Left cardiac atrium (tissue), 4 donors: ENCODE measurements at regions not wholly inside any gene's neighbourhood (a gene's known extent, or its start where the extent isn't known, plus 50 kb on each side); places are given as distances from the start of the nearest gene placed in this dataset.

Experiments
- ATAC-seq, 2 donors: fragments of 200-7000 bp; cut with Tn5 transposase; one replicate each; pipeline ENCODE4 v1.9.1; 2020; ENCODE audit warnings: mild to moderate bottlenecking in 2 of 2, moderate library complexity in 2 of 2
- DNase-seq: peaks from one replicate; pipeline ENCODE4 v3.0.0-alpha.2; 2020
- intact Hi-C, 2 donors: fragments of 100-400 bp; cut with DNase I; formaldehyde crosslinking; loops; one replicate each; pipeline versions ENCODE4 v1.14.1 to v1.15.1; 2022 to 2023
- donor health status: DM: no; HTN: yes; CAD: no.
- donor health status: DM: no; HTN: yes; CAD: no; lungs with severe emphysema.
- donor health status: DM: yes; HTN: yes; CAD: no.
- donor health status: Dilated cardiomyopathy.

DNA sequence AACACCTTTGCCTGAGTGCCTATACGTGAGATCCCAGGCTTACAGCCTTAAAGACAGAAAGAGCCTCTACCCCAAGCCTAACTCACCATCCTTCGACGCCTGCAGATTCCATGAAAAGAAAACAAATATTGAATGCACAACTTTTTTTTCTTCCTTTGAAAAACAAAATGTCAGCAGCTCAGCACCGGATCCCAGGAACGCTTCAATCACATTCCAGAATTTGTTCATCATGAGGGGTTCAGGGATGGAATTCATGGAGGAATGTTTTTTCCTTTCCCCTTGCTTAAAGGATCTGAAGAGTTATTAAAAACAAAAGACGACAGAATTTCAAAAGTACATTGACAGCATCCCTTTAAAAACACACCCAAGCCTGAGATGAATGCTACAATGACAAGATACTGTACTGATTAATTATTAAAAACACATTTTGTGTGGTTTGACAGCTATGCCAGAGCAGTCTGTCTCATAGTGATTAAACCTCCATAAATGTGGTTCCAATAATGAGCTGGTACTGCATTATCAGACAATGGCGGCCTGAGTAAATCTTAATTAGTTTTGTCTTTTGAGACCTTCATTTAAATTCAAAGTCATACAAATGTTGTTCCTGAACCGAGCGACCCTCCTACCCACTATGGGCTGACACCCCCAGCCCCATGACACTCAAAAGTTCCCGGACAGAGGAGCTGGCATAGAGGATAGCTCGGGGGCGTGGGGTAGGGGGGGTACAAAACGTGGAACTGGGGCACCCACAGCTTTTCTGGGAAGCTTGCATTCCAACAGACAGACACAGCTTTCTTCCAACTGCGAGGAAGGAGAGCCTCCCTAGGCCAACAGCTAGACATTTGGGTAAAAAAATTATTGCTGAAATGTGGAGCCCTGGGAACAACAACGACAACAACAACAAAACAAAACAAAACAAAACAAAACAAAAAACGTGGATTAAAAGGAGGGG is 227.5 kb downstream of the TTC32 start:
- no peak for DNase-seq
- intact Hi-C loops: no loop called here
- ATAC-seq: no peak

DNA sequence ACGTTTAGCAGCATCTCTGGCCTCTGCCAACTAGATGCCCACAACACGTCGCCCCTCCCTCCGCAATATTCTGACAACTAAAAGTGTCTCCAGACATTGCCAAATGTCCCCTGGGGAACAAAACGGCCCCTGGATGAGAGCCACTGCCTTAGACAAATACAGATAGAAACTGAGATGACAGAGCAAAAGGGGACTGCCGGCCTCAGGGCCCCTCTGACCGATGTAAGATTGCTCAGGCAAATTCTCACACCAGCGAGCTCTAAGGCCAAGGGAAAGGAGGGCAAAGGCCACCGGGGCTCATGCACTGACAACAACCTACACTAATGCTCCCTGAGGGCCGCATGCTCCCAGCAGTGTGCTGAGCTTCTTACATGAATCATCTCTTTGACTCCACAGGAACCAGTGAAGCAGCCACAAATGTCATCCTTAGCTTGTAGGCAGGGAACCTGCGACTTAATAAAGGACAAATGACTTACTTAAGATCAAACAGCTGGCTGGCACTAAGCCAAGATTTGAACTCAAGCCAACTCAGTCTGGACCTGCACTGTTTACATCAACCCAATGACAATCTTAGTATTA is 228.5 kb downstream of the TTC32 start:
- peak; percentile 39 to 51 for ATAC-seq
- intact Hi-C loops: no loop called here
- peak; percentile 39 for DNase-seq

DNA sequence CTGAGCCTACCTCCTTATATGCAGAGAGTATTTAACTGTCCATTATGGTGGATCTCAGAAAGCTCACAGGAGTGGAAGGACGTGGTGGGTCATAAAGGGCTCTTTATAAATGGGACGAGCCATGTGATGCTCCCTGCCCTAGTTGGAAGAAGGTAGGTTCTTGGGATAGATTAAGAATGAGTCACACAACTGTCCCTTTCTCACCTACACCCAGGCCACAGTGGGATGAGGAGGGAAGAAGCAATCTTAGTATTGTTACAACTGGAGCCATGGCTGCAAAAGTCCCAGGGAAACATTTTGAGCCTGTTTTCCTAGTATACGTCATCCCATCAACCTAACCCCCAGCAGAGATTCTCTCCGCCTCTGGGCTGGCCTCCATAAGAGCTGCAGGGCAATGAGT is 229.9 kb downstream of the TTC32 start:
- ATAC-seq (no peak), DNase-seq (no peak)
- intact Hi-C loops: no loop called here

DNA sequence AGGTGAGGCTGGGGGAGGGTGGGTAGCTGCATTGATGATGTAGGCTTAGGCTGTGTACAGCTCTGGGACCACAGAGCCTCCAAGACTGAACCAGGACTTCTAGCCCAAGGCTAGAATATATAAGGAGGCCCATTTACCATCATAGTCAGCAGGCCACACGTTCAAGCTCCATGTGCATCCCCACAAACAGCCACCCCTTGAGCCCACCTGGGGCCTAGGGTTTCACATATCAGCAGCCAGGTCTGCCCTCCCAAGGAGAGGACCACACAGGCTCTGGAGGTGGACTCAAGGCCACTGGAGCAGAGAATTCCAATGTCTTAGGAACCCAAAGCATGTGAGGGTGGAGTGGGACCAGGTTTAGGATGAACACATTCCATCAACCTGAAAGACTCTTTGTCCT is 230.5 kb downstream of the TTC32 start:
- intact Hi-C loops: no loop called here

DNA sequence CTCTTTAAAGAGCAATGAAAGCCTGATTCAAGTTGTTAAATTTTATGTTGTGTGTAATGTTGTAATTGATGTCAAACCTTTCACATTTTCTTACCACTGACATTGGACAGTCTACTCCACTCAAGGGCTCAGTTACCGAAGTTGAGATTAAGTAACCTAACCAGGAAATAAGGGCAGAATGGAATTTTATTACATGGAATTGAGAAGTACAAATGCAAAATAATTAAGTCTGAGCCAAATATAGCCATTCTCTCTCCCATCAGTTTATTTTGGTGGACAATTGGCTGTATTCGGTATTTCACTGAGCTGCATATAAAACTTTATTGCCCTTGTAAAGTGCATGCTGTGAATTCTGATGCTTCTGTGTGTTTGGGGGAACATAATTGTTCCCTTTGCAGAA is 231.5 kb downstream of the TTC32 start:
- no peak for ATAC-seq
- no peak for DNase-seq
- intact Hi-C loops: no loop called here

More for the DNA sequence above, 230.5 kb downstream of the TTC32 start:
- DNase-seq (no peak), ATAC-seq (no peak)

DNA sequence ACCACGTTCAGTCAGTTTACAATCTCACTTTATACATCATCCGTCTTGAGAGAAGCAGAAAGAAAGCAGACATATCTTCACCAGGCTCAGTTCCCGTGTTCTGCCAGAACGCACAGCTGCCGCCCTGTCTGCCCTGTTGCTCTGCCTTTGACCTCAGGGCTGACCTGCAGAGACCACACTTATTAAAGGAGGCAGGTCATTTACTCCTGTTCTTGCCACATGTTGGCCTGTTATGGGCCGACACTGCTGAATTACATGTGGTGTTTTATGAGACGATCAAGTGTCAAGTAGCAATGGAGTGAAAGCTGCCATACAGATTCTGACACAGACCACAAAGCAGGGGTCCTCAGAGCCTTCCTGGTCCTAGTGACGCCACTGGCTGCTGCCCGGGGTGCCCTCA is 232.2 kb downstream of the TTC32 start:
- intact Hi-C loops: no loop called here
- no peak for ATAC-seq

DNA sequence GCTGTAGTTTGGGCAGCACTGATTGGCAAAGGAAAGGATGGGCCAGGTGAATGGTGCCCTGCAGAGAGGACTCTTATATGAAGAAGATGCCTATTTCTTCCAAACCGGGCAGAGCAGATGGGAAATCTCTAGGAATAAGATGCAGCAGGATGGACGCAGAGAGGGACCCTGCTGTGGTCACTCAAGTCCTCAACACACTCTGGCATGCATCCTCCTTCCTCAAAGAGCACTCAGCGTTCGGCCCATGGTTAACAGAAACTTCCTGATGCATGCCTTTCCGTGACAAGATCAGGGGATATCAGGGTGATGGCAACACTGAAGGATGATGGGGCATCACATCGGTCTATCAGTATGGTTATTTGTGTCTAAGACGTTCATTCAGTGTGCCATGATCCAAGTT is 232.7 kb downstream of the TTC32 start:
- no peak for DNase-seq
- ATAC-seq: no peak
- intact Hi-C loops: no loop called here

More for the DNA sequence above, 232.2 kb downstream of the TTC32 start:
- no peak for DNase-seq

DNA sequence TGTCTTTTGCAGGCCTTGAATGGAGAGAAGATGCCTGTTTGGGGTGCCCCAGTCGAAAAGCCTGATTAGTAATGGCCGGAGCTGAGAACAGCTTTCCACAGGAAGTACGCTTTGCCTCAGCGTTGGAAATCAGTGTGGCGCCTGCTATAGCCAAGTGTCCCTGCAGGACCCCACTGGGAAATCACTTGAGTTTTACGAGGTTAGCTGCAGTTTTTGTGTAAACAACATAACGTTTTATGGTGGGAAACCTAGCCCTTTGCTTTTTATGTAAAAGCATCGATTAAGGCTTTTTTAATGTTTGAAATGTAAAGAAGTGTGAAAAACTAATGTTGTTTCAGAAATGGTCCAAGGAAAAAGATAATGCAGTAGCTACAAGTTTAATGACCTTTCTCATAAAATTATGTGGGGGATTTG is 234.2 kb downstream of the TTC32 start:
- DNase-seq: no peak
- intact Hi-C loops: no loop called here
- ATAC-seq: no peak

DNA sequence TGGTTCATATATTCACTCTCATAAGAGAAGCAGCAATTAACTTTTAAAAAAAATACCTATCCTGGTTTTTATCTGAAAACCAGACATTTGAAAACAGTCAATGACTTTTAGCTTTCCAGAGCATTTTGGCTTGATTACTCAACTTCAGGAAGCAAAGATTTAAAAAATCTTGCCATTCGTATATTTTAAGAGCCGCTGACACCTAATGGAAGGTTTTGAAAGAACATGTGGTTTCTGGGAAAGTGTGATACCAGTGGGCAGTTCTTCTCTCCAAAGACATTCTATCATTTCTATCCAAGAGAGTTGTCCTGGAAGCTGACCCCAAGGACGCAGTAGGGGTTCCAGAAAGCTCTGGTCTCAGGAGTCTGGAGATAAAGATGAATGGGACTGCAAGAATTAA is 234.7 kb downstream of the TTC32 start:
- intact Hi-C loops: no loop called here
- ATAC-seq (no peak), DNase-seq (no peak)

DNA sequence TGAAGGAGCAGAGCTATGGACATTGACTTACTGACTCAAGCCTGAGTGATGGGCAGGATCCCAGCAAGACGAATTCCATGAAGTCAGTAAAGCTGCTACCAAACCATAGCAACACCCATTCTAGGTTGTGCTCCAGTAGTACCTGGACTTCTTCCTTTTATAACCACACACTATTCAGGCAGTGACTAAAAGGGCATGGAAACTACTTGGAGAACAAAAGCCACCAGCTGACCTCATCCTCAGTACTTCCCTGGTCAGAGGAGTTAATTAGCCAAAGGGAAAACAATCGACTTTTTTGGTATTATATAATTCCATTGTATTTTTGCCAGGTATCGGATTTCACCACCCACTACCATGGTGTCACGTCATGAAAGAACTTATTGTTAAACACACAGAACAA is 237.1 kb downstream of the TTC32 start:
- no peak for DNase-seq
- no peak for ATAC-seq
- intact Hi-C loops: no loop called here

DNA sequence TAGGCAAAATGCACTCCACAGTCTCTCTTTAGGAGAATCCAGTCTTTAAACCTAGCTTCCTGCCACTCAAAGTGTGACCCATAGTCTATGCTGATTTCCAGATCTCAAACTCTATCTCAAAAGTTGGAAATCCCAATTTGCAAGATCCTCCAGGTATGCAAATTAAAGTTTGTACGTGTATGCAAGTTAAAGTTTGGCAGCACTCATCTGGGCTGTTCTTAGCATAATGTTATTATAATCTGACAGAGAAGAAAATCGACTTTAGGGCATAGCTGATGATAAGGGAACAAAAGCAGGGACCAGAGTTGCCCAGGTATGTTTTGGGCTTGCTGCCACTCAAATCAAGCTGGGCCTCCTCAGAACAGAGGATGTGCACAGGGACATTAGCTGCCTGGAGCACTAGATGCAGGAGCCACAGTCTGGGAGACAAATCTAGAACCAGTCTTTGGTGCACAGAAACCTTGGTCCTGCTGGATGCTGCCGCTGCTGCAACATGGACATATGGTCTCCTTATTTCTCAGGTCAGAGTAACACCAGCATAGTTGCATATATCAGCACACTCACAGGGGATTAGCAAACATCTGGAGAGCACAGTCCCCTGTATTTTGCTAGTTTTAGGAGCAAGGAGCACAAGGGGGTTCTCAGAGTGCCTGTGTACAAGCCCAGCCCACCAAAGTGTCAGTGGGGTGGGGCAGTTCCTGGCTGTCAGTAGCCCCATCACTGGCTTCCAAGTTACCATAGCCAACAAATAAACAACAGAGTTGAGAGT is 242.6 kb downstream of the TTC32 start:
- intact Hi-C loops: no loop called here
- DNase-seq (no peak), ATAC-seq (no peak)

DNA sequence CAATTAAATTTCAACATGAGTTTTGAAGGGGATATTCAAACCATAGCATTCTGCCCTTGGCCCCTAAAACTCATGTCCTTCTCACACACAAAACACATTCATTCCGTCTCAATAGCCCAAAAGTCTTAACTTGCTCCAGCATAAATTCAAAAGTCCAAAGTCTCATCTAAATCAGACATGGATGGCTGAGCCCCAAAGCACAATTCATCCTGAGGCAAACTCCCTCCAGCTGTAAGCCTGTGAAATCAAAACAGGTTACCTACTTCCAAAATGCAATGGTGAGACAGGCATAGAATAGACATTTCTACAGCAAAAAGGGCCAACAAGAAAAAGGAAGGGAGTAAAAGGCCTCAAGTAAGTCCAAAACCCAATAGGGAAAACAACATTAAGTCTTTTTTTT is 245.8 kb downstream of the TTC32 start:
- no peak for DNase-seq
- intact Hi-C loops: no loop called here
- no peak for ATAC-seq

DNA sequence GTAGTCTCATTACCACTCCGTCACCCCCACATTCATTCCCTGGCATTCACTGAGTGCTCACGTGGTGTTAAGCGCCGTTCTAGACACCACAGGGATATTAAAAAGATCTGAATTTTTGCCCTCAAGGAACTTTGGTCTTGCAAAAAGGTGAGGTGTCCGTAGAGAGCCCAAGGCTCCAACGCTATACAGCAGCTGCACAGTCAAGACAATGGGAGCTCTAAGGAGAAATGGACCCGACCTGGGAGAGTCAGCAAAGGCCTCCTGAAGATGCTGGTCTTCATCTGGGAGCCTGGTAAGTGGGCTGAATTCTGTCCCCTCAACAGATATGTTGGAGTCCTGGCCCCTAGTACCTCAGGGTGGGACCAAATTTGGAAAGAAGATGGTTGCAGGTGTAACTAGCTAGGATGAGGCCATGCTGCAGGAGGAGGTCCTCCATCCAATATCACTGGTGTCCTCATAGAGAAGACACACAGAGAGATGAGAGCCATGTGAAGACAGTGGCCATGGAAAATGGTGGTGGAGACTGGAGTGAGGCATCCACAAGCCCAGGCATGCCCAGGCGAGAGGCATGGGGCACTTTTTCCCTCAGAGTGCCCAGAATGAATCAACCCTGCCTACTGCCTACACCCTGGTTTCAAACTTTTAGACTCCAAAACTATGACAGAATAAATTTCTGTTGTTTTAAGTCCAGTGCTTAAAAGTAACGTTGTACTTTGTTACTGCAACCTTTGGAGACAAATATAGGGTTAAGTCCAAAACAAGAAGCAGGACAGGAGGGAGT is 247.3 kb downstream of the TTC32 start:
- intact Hi-C loops: loop anchor here in 1 of 2 donors (5.0 kb wide), 1 partner anchor 33 kb away; no protein-coding TSS in a partner anchor
- no peak for DNase-seq

DNA sequence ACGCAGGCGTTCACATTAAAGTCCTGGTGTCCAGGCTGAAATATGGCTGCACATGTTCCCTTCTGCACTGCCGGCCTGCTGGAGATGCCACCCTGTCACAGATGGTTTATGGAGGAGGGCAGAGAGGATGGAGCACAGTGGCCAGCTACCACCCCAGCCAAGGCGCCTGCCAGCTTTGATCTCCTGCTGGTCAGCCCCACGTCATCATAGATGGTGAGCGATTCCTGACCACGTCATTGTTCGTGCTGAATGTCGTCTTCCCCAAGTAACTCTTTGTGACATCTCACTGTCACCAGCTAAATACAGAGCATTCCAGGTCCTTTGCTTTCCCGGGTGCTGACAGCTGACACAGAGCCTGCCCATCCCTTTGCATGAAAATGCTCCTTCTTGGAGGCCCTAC is 248.3 kb downstream of the TTC32 start:
- peak; percentile 42 to 47 for ATAC-seq
- DNase-seq: peak; percentile 81
- intact Hi-C loops: loop anchor here in 1 of 2 donors (5.0 kb wide), 1 partner anchor 34 kb away; no protein-coding TSS in a partner anchor

More for the DNA sequence above, 247.3 kb downstream of the TTC32 start:
- ATAC-seq: no peak

DNA sequence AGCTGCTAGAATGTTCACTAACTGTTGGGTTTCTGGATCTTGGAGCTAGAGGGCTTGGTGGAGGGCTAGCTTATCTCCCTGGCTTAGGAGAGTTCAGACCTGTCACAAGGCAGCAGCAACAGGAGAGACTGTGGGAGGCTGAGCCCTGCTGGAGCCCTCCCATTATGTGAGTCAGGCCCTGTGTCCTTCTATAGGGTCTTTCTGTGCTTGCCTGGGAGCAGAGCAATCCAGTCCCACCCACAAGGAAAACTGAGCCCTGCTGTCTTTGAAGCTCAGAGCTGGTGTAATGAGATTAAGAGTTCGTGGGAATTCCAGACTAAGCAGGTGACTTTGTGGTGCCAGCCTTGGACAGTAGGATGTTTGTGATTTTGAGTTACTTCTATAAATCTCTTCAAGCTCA is 249.0 kb downstream of the TTC32 start:
- DNase-seq (no peak), ATAC-seq (no peak)
- intact Hi-C loops: loop anchor here in 1 of 2 donors (5.0 kb wide), 1 partner anchor 34 kb away; no protein-coding TSS in a partner anchor

DNA sequence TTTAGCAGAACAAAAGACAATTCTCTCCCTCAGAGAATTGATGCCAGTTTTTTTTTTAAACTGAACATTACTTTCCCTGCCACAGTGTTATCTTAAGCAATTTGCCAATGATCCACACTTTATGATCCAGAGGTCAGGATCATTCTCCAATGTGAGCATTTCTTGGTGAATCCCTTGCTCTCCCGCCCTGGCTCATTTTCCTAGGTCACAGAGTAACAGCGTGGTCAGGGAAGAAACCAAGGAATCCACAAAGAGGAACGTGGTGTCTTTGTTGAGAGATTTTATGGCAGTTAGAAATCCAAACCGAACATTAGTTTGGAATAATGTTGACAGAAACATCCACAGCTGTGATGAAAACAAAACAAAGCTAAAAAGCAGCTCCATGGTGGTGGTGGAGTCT is 250.3 kb downstream of the TTC32 start:
- ATAC-seq (no peak), DNase-seq (no peak)
- intact Hi-C loops: loop anchor here in 1 of 2 donors (5.0 kb wide), 1 partner anchor 36 kb away; no protein-coding TSS in a partner anchor

DNA sequence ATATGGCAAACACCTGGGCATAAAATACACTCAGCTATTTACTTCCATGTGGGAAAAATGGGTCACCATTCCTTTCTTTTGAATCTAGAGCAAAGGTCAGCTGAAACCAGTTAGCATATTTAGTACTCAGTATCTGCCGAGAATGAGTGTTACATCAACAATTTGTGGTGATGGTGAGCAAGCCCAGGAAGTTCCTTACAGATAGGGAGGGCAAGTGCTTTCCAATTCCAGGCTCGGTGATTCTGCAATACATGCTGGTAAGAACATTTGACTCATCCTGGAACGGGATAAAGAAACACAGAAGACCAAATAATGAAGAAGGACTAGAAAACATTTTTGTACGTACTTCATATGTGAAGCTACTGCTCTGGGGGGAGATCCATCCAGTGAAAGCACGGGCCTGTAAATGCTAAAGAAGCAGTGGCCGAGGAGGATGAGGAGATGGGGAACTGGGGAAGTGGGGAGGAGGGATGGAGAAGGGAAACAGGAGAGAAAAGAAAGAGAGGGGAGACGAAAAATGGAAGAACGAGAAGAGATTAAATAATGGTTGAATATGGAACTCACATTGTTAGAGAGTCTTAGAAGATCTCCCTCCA is 251.9 kb downstream of the TTC32 start:
- intact Hi-C loops: loop anchor here in 1 of 2 donors (5.0 kb wide), 1 partner anchor 37 kb away; no protein-coding TSS in a partner anchor
- peak; percentile 91 to 96 for ATAC-seq
- peak; percentile 69 for DNase-seq

DNA sequence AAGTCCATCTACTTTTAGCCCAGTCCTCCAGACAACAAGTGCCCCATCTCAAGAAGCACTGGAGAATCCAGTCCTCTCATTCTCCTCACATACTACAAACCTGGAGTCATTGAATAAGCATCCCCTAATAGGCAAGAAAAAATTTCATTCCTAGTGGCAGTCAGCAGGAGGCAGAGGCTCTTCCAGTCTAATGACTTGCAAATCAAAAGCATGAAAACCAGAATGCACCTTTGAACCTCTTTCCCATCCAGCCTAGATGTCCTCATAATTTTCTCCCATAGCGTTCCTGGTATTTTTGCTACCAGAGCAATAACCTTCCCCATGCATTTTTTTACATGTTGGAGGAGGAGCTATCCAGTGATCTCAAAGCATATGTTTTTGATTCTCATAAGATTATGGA is 252.6 kb downstream of the TTC32 start:
- intact Hi-C loops: no loop called here
- no peak for ATAC-seq
- DNase-seq: no peak
